Mammary epithelial cell (primary cell): ENCODE measurements at regions not wholly inside any gene's neighbourhood (a gene's known extent, or its start where the extent isn't known, plus 50 kb on each side); places are given as distances from the start of the nearest gene placed in this dataset.

Source experiments
- EZH2 ChIP-seq: IDR thresholded peaks from 2 replicates; pipeline ENCODE4 v1.6.1; 2012; ENCODE audit warnings: low read length, inconsistent platforms, borderline replicate concordance
- TF ChIP-seq, protein P1 (sequence below), 2 donors: IDR thresholded peaks in 1 of 2; conservative IDR thresholded peaks in 1 of 2; 2 replicates each; pipeline ENCODE4 v1.5.1; 2011 to 2012; ENCODE audit warnings: inconsistent platforms in 2 of 2, low read length in 2 of 2, mild to moderate bottlenecking in 2 of 2, control low read depth in 1 of 2, low read depth in 1 of 2; ENCODE audit not compliant: insufficient read depth in 1 of 2; ENCODE audit errors: extremely low read depth in 1 of 2

DNA sequence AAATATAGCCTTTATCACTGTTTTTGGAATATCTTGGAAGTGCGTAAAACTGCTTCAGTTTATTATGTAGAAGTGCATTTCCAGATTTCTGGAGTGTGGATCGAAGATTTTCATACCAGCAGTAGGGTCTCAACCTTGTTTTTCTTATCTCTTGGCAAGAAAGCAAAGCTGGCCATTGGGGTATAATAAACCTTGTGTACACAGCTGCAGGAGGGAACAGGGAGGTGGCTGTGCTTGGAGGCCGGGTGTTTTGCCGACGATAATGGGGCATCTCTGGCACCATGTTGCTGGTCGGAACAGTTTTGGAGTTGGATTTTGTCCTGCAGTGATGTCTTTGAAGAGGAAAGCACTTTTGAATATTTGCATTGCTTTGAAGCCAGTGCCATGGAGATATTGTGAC lies 308.8 kb upstream of the DMRT1 start:
- TF ChIP-seq EZH2, result no peak
- TF ChIP-seq, protein P1, sequence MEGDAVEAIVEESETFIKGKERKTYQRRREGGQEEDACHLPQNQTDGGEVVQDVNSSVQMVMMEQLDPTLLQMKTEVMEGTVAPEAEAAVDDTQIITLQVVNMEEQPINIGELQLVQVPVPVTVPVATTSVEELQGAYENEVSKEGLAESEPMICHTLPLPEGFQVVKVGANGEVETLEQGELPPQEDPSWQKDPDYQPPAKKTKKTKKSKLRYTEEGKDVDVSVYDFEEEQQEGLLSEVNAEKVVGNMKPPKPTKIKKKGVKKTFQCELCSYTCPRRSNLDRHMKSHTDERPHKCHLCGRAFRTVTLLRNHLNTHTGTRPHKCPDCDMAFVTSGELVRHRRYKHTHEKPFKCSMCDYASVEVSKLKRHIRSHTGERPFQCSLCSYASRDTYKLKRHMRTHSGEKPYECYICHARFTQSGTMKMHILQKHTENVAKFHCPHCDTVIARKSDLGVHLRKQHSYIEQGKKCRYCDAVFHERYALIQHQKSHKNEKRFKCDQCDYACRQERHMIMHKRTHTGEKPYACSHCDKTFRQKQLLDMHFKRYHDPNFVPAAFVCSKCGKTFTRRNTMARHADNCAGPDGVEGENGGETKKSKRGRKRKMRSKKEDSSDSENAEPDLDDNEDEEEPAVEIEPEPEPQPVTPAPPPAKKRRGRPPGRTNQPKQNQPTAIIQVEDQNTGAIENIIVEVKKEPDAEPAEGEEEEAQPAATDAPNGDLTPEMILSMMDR (conservative IDR thresholded peaks at IDR 0.05 in 1 of 2, IDR thresholded peaks at IDR 0.05 in 1 of 2; ENCODE audit: extremely low read depth in 1 of 2, insufficient read depth in 1 of 2, low read depth in 1 of 2, low read length in 2 of 2), result no peak
